ENCODE measurements at regions not wholly inside any gene's neighbourhood (a gene's known extent, or its start where the extent isn't known, plus 50 kb on each side); places are given as distances from the start of the nearest gene placed in this dataset.
"Not testable (repeated sequence)": the region's sequence is repeated elsewhere in the genome, so short reads cannot be mapped to it uniquely, and the experiment has no call there.

GRCh38 chr10:21343087-21343486, 182.4 kb downstream of the SKIDA1 start:
- Mint-ChIP-seq H3K27ac (no peak overlapping the region), H3K27me3 (ENCODE audit: low read depth, poor library complexity) (peaks cover 5% of the 10 kb centered on the region), H3K36me3 (ENCODE audit: low read depth) (no peaks in the 10 kb centered on the region), H3K4me3 (no peak overlapping the region), H3K4me1 (no peaks in the 10 kb centered on the region), H3K9me3 (no peaks in the 10 kb centered on the region)
- DNase-seq = no peak
- TF ChIP-seq, protein P1, sequence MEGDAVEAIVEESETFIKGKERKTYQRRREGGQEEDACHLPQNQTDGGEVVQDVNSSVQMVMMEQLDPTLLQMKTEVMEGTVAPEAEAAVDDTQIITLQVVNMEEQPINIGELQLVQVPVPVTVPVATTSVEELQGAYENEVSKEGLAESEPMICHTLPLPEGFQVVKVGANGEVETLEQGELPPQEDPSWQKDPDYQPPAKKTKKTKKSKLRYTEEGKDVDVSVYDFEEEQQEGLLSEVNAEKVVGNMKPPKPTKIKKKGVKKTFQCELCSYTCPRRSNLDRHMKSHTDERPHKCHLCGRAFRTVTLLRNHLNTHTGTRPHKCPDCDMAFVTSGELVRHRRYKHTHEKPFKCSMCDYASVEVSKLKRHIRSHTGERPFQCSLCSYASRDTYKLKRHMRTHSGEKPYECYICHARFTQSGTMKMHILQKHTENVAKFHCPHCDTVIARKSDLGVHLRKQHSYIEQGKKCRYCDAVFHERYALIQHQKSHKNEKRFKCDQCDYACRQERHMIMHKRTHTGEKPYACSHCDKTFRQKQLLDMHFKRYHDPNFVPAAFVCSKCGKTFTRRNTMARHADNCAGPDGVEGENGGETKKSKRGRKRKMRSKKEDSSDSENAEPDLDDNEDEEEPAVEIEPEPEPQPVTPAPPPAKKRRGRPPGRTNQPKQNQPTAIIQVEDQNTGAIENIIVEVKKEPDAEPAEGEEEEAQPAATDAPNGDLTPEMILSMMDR (IDR thresholded peaks at IDR 0.05) = no peak

DNA sequence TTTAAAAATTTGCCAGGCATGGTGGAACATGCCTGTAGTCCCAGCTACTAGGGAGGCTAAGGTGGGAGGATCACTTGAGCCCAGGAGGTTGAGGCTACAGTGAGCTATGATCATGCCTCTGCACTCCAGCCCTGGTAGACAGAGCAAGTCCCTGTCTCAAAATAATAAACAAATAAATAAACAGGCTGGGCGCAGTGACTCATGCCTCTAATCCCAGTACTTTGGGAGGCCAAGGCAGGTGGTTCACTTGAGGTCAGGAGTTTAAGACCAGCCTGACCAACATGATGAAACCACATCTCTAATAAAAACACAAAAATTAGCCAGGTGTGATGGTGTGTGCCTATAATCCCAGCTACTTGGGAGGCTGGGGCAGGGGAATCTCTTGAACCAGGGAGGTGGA, 183.0 kb downstream of the SKIDA1 start:
- H3K4me1 Mint-ChIP-seq; DNase-seq; H3K27me3 Mint-ChIP-seq (ENCODE audit: low read depth, poor library complexity); H3K9me3 Mint-ChIP-seq; H3K27ac Mint-ChIP-seq; H3K36me3 Mint-ChIP-seq (ENCODE audit: low read depth); H3K4me3 Mint-ChIP-seq: not testable (repeated sequence)

DNA sequence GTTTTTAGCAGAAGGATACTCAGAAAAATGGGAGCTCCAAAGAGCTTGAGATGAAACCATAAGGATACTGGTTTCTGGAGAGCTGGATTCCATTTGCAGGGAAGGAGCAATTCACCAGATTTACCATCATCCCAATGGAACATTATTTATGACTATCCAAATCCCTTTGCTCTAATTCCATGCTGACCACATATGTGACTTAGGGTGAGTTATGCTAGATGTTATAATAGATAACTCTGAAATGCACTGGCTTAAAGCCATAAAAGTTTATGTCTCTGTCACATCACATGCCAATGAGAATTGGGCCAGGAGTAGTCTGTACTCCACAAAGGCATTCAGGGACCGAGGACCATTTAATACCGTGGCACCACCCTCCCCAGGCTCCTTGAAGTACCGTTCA, 185.2 kb downstream of the SKIDA1 start:
- Mint-ChIP-seq H3K4me1 (peaks cover 10% of the 10 kb centered on the region), H3K36me3 (ENCODE audit: low read depth) (no peaks in the 10 kb centered on the region), H3K4me3 (no peak overlapping the region), H3K27ac (no peak overlapping the region), H3K27me3 (ENCODE audit: low read depth, poor library complexity) (peaks cover 7% of the 10 kb centered on the region), H3K9me3 (no peaks in the 10 kb centered on the region)
- no peak for DNase-seq
- TF ChIP-seq, protein P1 (IDR thresholded peaks at IDR 0.05) = no peak

DNA sequence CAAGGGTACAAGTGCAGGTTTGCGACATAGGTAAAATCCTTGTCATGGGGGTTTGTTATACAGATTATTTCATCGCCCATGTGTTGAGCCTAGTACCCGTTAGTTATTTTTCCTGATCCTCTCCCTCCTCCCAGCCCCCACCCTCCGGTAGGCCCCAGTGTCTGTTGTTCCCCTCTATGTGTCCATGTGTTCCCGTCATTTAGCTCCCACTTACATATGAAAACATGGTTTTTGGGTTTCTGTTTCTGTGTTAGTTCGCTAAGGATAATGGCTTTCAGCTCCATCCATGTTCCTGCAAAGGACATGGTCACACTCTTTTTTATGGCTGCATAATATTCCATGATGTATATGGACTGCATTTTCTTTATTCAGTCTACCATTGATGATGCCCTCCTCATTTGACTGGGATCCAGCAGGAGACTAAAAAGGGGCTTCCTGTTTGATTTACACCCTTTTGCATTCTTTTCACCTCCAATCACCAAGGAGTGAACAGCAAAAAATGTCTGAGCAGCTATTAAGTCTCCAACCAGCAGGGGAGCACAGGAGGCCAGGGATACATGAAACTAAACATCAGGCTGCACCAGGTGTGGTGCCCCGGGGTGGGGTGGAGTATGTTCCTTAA, 188.2 kb downstream of the SKIDA1 start:
- H3K27me3 Mint-ChIP-seq (ENCODE audit: low read depth, poor library complexity) = peaks cover 3% of the 10 kb centered on the region
- H3K9me3 Mint-ChIP-seq = no peaks in the 10 kb centered on the region
- no peak overlapping the region for H3K4me3 Mint-ChIP-seq
- H3K36me3 Mint-ChIP-seq (ENCODE audit: low read depth) = no peaks in the 10 kb centered on the region
- peaks cover 16% of the 10 kb centered on the region for H3K4me1 Mint-ChIP-seq
- H3K27ac Mint-ChIP-seq = no peak overlapping the region
- DNase-seq = no peak
- TF ChIP-seq, protein P1 (IDR thresholded peaks at IDR 0.05) = no peak

DNA sequence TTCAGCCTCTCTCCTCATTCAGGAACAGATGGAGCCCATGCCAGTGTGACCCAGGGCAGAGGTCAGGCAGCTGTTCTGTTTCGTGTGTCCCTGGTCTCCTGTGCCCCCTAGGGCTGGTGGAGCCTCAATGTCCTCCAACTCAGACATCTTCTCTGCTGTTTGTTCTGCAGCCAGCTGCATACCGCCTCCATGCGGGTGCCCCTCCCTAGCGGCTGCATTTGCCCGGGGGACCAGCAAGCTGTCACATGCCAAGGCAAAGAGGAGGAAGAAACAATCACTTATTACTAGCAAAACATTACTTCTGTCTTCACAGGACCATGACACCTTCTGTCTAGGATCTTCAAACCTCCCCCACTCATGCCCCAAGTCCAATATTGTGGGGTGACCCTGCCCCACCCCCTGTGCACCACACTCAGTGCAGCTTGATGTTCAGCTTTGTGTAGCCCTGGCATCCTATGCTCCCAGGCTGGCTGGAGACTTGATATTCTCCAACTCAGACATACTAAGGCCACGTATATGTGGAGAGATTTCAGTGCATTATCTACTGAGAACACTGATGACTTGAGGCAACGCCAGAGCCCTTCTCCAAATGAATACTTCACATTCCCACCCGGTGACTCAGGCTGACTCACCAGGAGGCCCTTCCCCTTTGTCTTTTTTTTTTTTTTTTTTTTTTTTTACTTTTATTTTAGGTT, 188.9 kb downstream of the SKIDA1 start:
- TF ChIP-seq, protein P1 (IDR thresholded peaks at IDR 0.05) = no peak
- Mint-ChIP-seq H3K9me3 (no peaks in the 10 kb centered on the region), H3K4me1 (peaks cover 16% of the 10 kb centered on the region), H3K27ac (peak overlapping the region; percentile 80), H3K36me3 (ENCODE audit: low read depth) (no peaks in the 10 kb centered on the region), H3K4me3 (no peak overlapping the region), H3K27me3 (ENCODE audit: low read depth, poor library complexity) (peaks cover 3% of the 10 kb centered on the region)
- no peak for DNase-seq

DNA sequence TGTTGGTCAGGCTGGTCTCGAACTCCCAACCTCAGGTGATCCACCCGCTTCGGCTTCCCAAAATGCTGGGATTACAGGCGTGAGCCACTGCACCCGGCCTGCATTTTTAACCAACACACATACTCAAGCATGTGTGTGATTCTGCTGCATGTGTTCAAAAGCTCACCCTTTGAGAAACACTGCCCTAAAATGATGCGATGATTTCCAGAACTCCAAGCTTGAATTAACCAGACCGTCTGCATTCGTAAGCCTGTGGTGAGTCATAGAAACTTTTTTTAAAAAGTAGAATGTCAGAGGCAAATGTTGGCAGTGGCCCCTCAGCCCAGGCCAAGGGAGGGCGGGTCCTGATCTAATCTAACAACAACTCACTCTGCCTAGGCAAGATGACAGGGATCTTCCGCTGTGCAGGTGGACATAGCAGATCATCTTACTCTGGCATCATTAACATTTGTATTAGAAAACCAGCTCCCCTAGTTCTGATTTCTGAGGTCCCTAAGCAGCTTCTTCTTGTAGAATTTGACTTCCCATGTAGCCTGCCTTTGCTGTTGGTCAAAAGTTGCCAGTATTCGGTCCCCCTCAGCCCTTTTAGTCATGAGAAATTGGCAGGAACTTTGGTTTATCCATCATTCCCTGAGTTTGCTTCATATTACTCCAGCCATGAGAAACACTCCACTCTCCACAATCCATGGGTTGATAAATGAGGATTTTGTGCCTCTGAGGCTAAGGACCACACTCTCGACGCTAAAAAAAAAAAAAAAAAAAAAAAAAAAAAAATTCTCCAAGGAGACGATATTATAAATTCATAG, 190.4 kb downstream of the SKIDA1 start:
- H3K4me1 Mint-ChIP-seq = peaks cover 16% of the 10 kb centered on the region
- no peak overlapping the region for H3K4me3 Mint-ChIP-seq
- peaks cover 6% of the 10 kb centered on the region for H3K27me3 Mint-ChIP-seq (ENCODE audit: low read depth, poor library complexity)
- no peak for DNase-seq
- no peaks in the 10 kb centered on the region for H3K36me3 Mint-ChIP-seq (ENCODE audit: low read depth)
- peak overlapping the region; percentile 41 for H3K27ac Mint-ChIP-seq
- TF ChIP-seq, protein P1 (IDR thresholded peaks at IDR 0.05) = no peak
- H3K9me3 Mint-ChIP-seq = no peaks in the 10 kb centered on the region
